A172 (cell line): ENCODE measurements at regions not wholly inside any gene's neighbourhood (a gene's known extent, or its start where the extent isn't known, plus 50 kb on each side); places are given as distances from the start of the nearest gene placed in this dataset.
A peak's percentile ranks its signal among the peaks of the same experiment; 100 is the strongest.
"Not testable (repeated sequence)": the region's sequence is repeated elsewhere in the genome, so short reads cannot be mapped to it uniquely, and the experiment has no call there.

Source experiments
- DNase-seq: peaks from one replicate; pipeline ENCODE4 v3.0.0-alpha.2; 2015; ENCODE audit warnings: low spot score

- DNase-seq, result peak; percentile 87
Measured at GRCh38 chr11:67805253-67806126, 131.1 kb upstream of the ALDH3B2 start.

- DNase-seq, result peak; percentile 28
Measured at GRCh38 chr11:67804435-67805252, 130.2 kb upstream of the ALDH3B2 start.

DNA sequence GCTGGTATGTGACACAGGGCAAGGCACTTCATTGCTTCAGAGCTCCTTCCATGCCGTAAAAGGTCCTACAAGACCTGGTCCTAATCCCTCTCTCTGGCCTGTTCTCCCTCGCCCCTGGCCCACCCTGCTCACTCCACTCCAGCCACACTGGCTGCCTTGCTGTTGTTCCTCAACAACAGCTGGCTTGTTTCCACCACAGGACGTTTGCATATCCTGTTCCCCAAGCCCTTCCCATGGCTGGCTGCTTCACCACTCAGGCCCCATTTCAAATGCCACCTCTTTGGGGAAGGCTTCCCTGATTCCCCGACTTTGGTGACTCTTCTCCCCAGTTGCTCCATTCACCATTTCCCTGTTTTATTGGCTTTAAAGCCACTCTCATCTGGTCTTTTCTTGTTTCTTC is 129.1 kb upstream of the ALDH3B2 start:
- not testable (repeated sequence) for DNase-seq

GRCh38 chr11:67803055-67803454 is 128.6 kb upstream of the ALDH3B2 start:
- peak; percentile 21 for DNase-seq

- DNase-seq, result not testable (repeated sequence)
Measured at GRCh38 chr11:67802623-67803022, 128.2 kb upstream of the ALDH3B2 start.

DNA sequence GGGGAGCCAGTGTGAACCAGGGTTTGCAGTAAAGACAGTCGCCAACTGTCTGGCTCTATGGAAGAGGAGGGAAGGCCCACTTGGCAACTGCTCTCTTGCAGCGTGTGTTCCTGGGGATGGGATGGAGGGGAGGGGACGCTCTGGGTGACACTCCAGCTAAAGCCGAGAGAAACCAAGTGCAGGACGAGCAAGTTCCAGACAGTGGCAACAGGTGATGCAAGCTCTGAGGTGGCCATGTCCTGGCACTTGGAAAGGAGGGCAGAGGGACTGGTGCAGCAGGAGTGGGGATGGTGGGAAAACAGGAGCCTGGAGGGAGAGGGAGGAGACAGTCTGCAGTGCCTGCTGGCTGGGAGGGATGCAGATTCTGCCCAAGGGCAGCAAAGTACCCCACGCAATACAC is 127.0 kb upstream of the ALDH3B2 start:
- DNase-seq, result not testable (repeated sequence)

DNA sequence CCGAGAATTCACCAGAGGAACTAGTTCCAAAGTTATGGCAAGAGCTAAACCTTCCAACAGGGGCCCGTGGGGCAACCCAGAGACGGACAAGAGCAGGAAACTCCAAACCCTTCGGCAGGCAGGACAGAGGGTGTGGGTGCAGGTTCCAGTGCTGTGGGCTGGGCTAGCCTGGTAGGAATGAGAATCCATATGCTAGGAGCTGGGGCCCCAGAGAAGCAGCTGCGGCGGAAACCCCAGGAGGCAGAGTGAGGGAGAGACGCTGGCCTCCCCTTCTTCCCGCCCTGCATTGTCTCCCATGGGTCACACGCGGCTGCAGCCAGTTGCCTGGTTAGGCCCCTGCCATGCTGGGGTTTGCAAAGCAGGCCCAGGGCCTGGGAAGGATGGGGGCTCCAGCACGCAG is 126.2 kb upstream of the ALDH3B2 start:
- not testable (repeated sequence) for DNase-seq

DNA sequence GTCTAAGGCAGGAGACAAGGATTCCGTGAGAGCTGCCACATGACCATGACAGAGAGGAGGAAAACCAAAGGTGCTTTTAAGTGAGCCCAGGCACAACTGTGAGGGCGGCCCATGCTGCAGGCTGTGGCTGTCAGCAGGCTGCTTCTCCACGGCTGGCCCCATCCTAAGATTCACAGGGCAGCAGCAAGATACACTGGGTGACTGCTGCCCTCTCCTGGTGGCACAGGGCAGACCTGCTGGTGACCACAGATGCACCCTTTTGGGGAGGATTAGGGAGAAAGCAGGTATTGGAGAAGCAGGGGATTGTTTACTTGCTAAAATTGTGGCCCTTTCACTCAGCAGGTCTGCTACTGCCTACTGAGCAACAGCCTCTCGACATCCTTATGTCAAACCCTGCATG is 125.4 kb upstream of the ALDH3B2 start:
- DNase-seq, result not testable (repeated sequence)

GRCh38 chr11:67797726-67798521 is 123.5 kb upstream of the ALDH3B2 start:
- peak; percentile 79 for DNase-seq

DNA sequence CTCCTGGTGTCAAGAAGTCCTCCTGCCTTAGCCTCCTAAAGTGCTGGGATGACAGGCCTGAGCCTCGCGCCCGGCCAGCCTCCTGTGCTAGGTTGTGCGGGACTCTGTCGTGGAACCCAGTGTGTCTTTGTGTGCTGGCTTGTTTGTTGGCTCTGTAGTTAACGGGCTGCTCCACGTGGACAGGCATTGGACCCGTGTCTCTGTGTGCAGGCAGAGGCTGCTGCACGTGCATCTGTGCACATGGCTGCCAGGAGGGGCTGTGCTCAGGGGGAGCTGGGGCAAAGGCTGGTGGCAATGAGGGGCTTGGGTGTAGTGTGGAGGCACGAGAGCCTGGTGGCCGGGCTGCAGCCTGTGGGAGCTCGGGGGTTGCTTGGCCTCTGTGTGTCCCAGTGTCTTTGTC is 121.3 kb upstream of the ALDH3B2 start:
- DNase-seq, result no peak

GRCh38 chr11:67793750-67794149 is 119.3 kb upstream of the ALDH3B2 start:
- DNase-seq, result not testable (repeated sequence)

- not testable (repeated sequence) for DNase-seq
Measured at GRCh38 chr11:67792273-67792990, 118.0 kb upstream of the ALDH3B2 start.

DNA sequence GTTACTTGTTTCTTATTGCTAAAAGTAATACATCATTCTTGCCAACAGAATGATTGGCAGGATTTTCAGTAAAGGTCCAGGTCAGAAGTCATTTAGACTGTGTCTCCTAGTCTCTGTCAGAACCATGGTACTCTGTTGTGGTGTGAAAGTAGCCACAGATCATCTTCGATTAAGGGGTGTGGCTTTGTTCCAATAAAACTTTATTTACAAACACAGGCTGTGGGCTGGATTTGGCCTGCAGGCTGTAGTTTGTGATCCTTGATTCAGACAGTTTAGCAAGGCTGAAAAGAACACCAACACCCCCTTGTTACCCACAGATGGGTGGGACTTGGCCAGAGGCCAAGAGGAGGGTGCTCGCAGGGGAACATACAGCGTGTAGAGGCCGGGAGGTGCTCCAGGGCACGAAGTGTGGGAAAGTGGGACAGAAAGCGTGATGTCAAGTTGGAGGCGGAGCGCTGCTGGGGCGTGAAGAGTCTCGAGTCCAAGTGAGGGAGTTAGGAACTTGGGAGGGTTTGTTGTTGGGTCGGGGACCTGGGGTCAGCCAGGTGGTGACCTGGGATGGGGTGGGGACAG is 117.3 kb upstream of the ALDH3B2 start:
- DNase-seq, result not testable (repeated sequence)

DNA sequence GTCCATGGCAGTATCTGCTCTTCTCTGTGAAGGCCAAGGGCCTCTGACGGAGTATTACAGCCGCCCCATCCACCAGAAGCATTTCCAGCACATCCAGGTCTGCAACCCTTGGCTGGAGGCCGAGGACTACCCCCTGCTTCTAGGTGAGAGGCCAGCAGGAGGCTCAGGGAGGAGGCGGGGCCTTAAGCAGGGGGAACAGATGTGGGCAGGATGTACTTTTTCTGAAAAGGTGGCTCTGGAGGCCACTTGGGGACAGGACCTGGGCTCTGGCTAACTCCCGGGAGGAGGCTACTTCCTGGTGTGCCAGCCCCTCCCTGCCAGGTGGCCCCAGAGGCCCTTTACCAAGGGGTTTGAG is 113.9 kb upstream of the ALDH3B2 start:
- not testable (repeated sequence) for DNase-seq

DNA sequence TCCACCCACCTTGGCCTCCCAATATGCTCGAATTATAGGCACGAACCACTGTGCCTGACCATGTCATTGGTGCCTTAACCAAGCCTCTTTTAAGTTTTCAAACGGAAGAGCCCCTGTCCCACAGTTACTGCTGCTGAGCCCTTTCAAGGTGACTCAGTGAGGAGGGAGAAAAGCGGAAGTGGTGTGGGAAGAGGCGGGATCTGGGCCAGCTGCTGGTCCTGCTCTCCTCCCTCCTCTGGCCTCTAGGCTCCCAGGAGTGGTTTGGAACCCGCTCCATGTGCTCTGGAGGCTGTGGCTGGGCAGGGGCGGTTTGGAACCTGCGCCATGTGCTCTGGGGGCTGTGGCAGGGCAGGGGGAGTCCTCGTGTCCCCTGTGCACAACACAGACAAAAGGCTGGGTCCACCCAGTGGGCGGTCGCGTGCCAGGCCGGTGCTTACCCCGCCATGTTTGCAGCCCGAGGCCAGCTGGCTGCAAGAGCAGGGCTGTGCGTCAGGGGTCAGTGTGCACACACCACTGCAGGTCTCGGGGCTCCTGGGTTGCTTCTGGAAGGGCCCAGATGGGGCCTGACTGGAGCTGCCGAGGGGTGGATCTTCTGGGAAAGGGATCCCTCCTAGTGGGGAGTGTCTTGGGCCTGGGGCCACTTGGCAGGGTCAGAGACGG is 113.4 kb upstream of the ALDH3B2 start:
- not testable (repeated sequence) for DNase-seq

DNA sequence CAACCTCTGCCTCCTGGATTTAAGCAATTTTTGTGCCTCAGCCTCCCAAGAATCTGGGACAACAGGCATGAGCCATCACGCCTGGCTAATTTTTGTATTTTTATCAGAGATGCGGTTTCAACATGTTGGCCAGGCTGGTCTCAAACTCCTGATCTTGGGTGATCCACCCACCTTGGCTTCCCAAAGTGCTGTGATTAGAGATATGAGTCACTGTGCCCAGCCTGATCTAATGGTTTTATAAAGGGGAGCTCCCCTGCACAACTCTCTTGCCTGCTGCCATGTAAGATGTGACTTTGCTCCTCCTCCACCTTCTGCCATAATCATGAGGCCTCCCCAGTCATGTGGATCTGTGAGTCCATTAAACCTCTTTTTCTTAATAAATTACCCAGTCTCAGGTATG is 107.5 kb upstream of the ALDH3B2 start:
- DNase-seq, result not testable (repeated sequence)

- DNase-seq, result not testable (repeated sequence)
Measured at GRCh38 chr11:67781506-67781905, 107.1 kb upstream of the ALDH3B2 start.

- DNase-seq, result no peak
Measured at GRCh38 chr11:67780056-67780455, 105.6 kb upstream of the ALDH3B2 start.

DNA sequence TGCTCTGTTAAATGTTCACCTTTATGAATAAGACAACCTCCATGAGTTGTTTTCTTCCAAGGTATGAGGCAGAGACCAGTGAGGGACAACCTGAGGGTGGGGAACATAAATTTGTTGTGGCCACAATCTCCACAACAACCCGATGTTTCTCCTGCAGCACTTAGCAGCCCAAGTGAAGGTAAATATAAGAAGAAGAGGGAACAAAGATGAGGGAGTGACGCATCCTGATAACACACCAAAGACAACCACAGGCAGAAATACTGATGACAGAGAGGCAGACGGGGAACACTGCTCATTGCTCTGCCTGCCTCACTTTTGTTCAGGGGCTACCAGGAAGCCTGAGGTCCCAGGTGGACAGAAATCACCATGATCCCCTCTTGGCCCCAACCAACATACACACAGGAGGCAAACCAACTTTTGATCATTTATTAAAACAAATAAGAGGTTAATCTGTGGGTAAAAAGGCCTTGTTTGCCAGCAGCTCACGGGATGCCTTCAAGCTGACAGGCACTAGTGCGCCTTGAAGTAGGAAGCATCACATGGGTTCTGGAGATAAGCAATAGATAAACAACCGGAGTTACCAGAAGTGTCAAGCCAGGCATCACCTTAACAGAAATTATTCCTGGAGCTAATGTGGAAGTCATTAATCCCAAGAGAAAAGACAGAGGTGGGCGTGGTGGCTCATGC is 104.9 kb upstream of the ALDH3B2 start:
- not testable (repeated sequence) for DNase-seq
